ENCODE measurements at regions not wholly inside any gene's neighbourhood (a gene's known extent, or its start where the extent isn't known, plus 50 kb on each side); places are given as distances from the start of the nearest gene placed in this dataset.
A peak's percentile ranks its signal among the peaks of the same experiment; 100 is the strongest.
"Not testable (repeated sequence)": the region's sequence is repeated elsewhere in the genome, so short reads cannot be mapped to it uniquely, and the experiment has no call there.

GRCh38 chr3:126292318-126293070 lies 64.7 kb downstream of the KLF15 start:
- DNase-seq (ENCODE audit: low read depth in 2 of 2): no peak

GRCh38 chr3:126291537-126291936 lies 65.7 kb downstream of the KLF15 start:
- DNase-seq (ENCODE audit: low read depth in 2 of 2): no peak

GRCh38 chr3:126291061-126291460 lies 66.1 kb downstream of the KLF15 start:
- DNase-seq (ENCODE audit: low read depth in 2 of 2): no peak

- DNase-seq (ENCODE audit: low read depth in 2 of 2): no peak
Observed at GRCh38 chr3:126290325-126290724, 66.9 kb downstream of the KLF15 start.

GRCh38 chr3:126289096-126289495 lies 68.1 kb downstream of the KLF15 start:
- peak in 1 of 2 donors; percentile 19 for DNase-seq (ENCODE audit: low read depth in 2 of 2)

- DNase-seq (ENCODE audit: low read depth in 2 of 2): no peak
Observed at GRCh38 chr3:126288314-126288713, 68.9 kb downstream of the KLF15 start.

- peak; percentile 28 to 41 for DNase-seq (ENCODE audit: low read depth in 2 of 2)
Observed at GRCh38 chr3:126287536-126288241, 69.5 kb downstream of the KLF15 start.

- no peak for DNase-seq (ENCODE audit: low read depth in 2 of 2)
Observed at GRCh38 chr3:126287171-126287535, 70.1 kb downstream of the KLF15 start.

- no peak for DNase-seq (ENCODE audit: low read depth in 2 of 2)
Observed at GRCh38 chr3:126285369-126285768, 71.8 kb downstream of the KLF15 start.

GRCh38 chr3:126284258-126284904 lies 72.8 kb downstream of the KLF15 start:
- no peak for DNase-seq (ENCODE audit: low read depth in 2 of 2)

GRCh38 chr3:126283651-126284050 lies 73.6 kb downstream of the KLF15 start:
- not testable (repeated sequence) for DNase-seq (ENCODE audit: low read depth in 2 of 2)

GRCh38 chr3:126279853-126280252 lies 77.4 kb downstream of the KLF15 start:
- DNase-seq (ENCODE audit: low read depth in 2 of 2): no peak

- DNase-seq (ENCODE audit: low read depth in 2 of 2): no peak
Observed at GRCh38 chr3:126277629-126278378, 79.4 kb downstream of the KLF15 start.

- DNase-seq (ENCODE audit: low read depth in 2 of 2): no peak
Observed at GRCh38 chr3:126275620-126275904, 81.6 kb downstream of the KLF15 start.

GRCh38 chr3:126274735-126275619 lies 82.2 kb downstream of the KLF15 start:
- no peak for DNase-seq (ENCODE audit: low read depth in 2 of 2)

GRCh38 chr3:126270145-126270811 lies 86.9 kb downstream of the KLF15 start:
- peak in 1 of 2 donors; percentile 35 for DNase-seq (ENCODE audit: low read depth in 2 of 2)

- DNase-seq (ENCODE audit: low read depth in 2 of 2): peak in 1 of 2 donors; percentile 19
Observed at GRCh38 chr3:126269354-126269753, 87.9 kb downstream of the KLF15 start.

GRCh38 chr3:126268866-126269265 lies 88.3 kb downstream of the KLF15 start:
- DNase-seq (ENCODE audit: low read depth in 2 of 2): no peak

- DNase-seq (ENCODE audit: low read depth in 2 of 2): no peak
Observed at GRCh38 chr3:126267976-126268615, 87.7 kb upstream of the ALDH1L1 start.
